H1 (cell line): ENCODE measurements at regions not wholly inside any gene's neighbourhood (a gene's known extent, or its start where the extent isn't known, plus 50 kb on each side); places are given as distances from the start of the nearest gene placed in this dataset.

ENCODE experiments used
- CTCF ChIA-PET: fragments of 300-600 bp; sonication (Branson Sonifier 250); formaldehyde crosslinking; loops from one replicate; lab custom pipeline; 2021; ENCODE audit not compliant: partially characterized antibody; lab: Charles Lee
- POLR2A ChIA-PET: fragments of 300-600 bp; sonication (Branson Sonifier 250); formaldehyde crosslinking; loops from one replicate; lab custom pipeline; 2021; ENCODE audit warnings: inconsistent platforms; ENCODE audit not compliant: partially characterized antibody; lab: Charles Lee
- DNase-seq, 2 experiments: peaks; one replicate each; pipeline versions ENCODE4 v3.0.0 to v3.0.0-alpha.2; 2010 to 2022; ENCODE audit warnings: low spot score in 2 of 2, low read depth in 1 of 2, mixed read lengths in 1 of 2
- FAIRE-seq: peaks from 2 replicates; lab custom pipeline; 2011; peaks lifted over from hg19 to GRCh38; lab: Jason Lieb, UNC
- H2AFZ ChIP-seq: 2 replicates; pipeline ENCODE4 v1.8.1; 2012; ENCODE audit warnings: low read length, inconsistent platforms
- H2AK5ac ChIP-seq: 2 replicates; pipeline ENCODE4 v1.6.1; 2013; ENCODE audit warnings: low read depth, low read length
- H2BK120ac ChIP-seq: replicated peaks from 2 replicates; pipeline ENCODE3; 2013; ENCODE audit warnings: low read depth, low read length, inconsistent platforms
- H2BK12ac ChIP-seq: 2 replicates; pipeline ENCODE4 v1.6.1; 2013; ENCODE audit warnings: low read depth, low read length
- H2BK15ac ChIP-seq: 2 replicates; pipeline ENCODE4 v1.6.1; 2013; ENCODE audit warnings: low read length
- H2BK20ac ChIP-seq: 2 replicates; pipeline ENCODE4 v1.6.1; 2013; ENCODE audit warnings: low read length
- H2BK5ac ChIP-seq: 2 replicates; pipeline ENCODE4 v1.6.1; 2013; ENCODE audit warnings: low read depth, low read length
- H3K14ac ChIP-seq: 2 replicates; pipeline ENCODE4 v1.6.1; 2013; ENCODE audit warnings: inconsistent platforms; ENCODE audit not compliant: insufficient read length
- H3K18ac ChIP-seq: 2 replicates; pipeline ENCODE4 v1.6.1; 2013; ENCODE audit warnings: low read length; ENCODE audit errors: extremely low read depth
- H3K23ac ChIP-seq: 2 replicates; pipeline ENCODE4 v1.6.1; 2013; ENCODE audit warnings: inconsistent platforms; ENCODE audit not compliant: insufficient read length
- H3K23me2 ChIP-seq: 2 replicates; pipeline ENCODE4 v1.6.1; 2013; ENCODE audit warnings: low read depth, low read length
- H3K27ac ChIP-seq: 2 replicates; pipeline ENCODE4 v1.6.1; 2011; ENCODE audit warnings: low read depth, low read length, inconsistent platforms
- H3K27me3 ChIP-seq, 4 experiments: replicated peaks in 1 of 4; 1 replicate in 1 of 4; 2 replicates in 3 of 4; pipeline versions ENCODE4 v1.6.1 to v1.8.1; 2011 to 2013; ENCODE audit warnings: low read length in 3 of 4, mild to moderate bottlenecking in 3 of 4, inconsistent platforms in 2 of 4, mixed read lengths in 2 of 4, moderate library complexity in 1 of 4; ENCODE audit not compliant: control insufficient read depth in 3 of 4, insufficient read depth in 3 of 4; ENCODE audit errors: extremely low read depth in 1 of 4
- H3K36me3 ChIP-seq, 4 experiments: 2 replicates each; pipeline versions ENCODE4 v1.6.1 to v1.8.1; 2011 to 2013; ENCODE audit warnings: mild to moderate bottlenecking in 4 of 4, low read length in 3 of 4, moderate library complexity in 2 of 4, control low read depth in 1 of 4, inconsistent platforms in 1 of 4; ENCODE audit not compliant: insufficient read depth in 4 of 4, control insufficient read depth in 2 of 4
- H3K4ac ChIP-seq: replicated peaks from 2 replicates; pipeline ENCODE3; 2013; ENCODE audit warnings: low read length, low read depth, mixed read lengths, inconsistent platforms; ENCODE audit not compliant: insufficient read length
- H3K4me1 ChIP-seq, 4 experiments: replicated peaks in 1 of 4; 1 replicate in 1 of 4; 2 replicates in 3 of 4; pipeline versions ENCODE4 v1.6.1 to v1.8.1; 2011 to 2013; ENCODE audit warnings: low read length in 3 of 4, inconsistent platforms in 2 of 4, mixed read lengths in 1 of 4; ENCODE audit not compliant: insufficient read depth in 4 of 4, control insufficient read depth in 3 of 4
- H3K4me2 ChIP-seq, 2 experiments: 2 replicates each; pipeline versions ENCODE4 v1.6.1 to v1.8.1; 2011 to 2013; ENCODE audit warnings: low read depth in 2 of 2, low read length in 2 of 2, control low read depth in 1 of 2, inconsistent platforms in 1 of 2, mild to moderate bottlenecking in 1 of 2; ENCODE audit not compliant: insufficient read depth in 1 of 2
- H3K4me3 ChIP-seq, 4 experiments: fragments of 200-600, 300-600 bp in 1 of 4; sonication (generic), shearing (Covaris generic), sonication (Bioruptor Twin) in 1 of 4; 2 replicates each; pipeline versions ENCODE4 v1.5.1 to v1.8.1; 2011 to 2016; ENCODE audit warnings: low read length in 4 of 4, low read depth in 3 of 4, control low read depth in 2 of 4, inconsistent platforms in 2 of 4, mild to moderate bottlenecking in 2 of 4, mixed read lengths in 1 of 4, moderate library complexity in 1 of 4; ENCODE audit not compliant: insufficient read depth in 2 of 4; ENCODE audit errors: extremely low read depth in 1 of 4
- H3K56ac ChIP-seq: replicated peaks from 2 replicates; pipeline ENCODE3; 2013; ENCODE audit warnings: low read depth, mild to moderate bottlenecking, mixed read lengths, low read length, inconsistent platforms; ENCODE audit not compliant: insufficient read length
- H3K79me1 ChIP-seq: 2 replicates; pipeline ENCODE4 v1.6.1; 2013; ENCODE audit warnings: low read depth, low read length, control low read depth
- H3K79me2 ChIP-seq, 2 experiments: 2 replicates each; pipeline versions ENCODE4 v1.6.1 to v1.8.1; 2012 to 2013; ENCODE audit warnings: low read length in 2 of 2, mild to moderate bottlenecking in 2 of 2, inconsistent platforms in 1 of 2; ENCODE audit not compliant: insufficient read depth in 2 of 2, control insufficient read depth in 1 of 2
- H3K9ac ChIP-seq, 4 experiments: replicated peaks in 1 of 4; 1 replicate in 1 of 4; 2 replicates in 3 of 4; pipeline versions ENCODE4 v1.6.1 to v1.8.1; 2011 to 2013; ENCODE audit warnings: low read depth in 3 of 4, low read length in 3 of 4, control low read depth in 2 of 4, mild to moderate bottlenecking in 2 of 4, moderate library complexity in 2 of 4, inconsistent platforms in 1 of 4; ENCODE audit errors: extremely low read depth in 1 of 4
- H3K9me3 ChIP-seq, 2 experiments: 2 replicates each; pipeline versions ENCODE4 v1.6.1 to v1.8.1; 2012 to 2013; ENCODE audit warnings: mild to moderate bottlenecking in 2 of 2, moderate library complexity in 2 of 2, control low read depth in 1 of 2, inconsistent platforms in 1 of 2, low read depth in 1 of 2, low read length in 1 of 2, mixed read lengths in 1 of 2; ENCODE audit not compliant: insufficient read depth in 2 of 2
- H4K20me1 ChIP-seq, 2 experiments: replicated peaks in 1 of 2; 2 replicates each; pipeline versions ENCODE3 to v1.8.1; 2011 to 2013; ENCODE audit warnings: inconsistent platforms in 2 of 2, low read length in 2 of 2, mild to moderate bottlenecking in 1 of 2; ENCODE audit not compliant: insufficient read depth in 2 of 2, control insufficient read depth in 1 of 2
- H4K5ac ChIP-seq: 2 replicates; pipeline ENCODE4 v1.6.1; 2013; ENCODE audit warnings: low read length, low read depth, mixed read lengths, inconsistent platforms; ENCODE audit not compliant: insufficient read length
- H4K8ac ChIP-seq: 2 replicates; pipeline ENCODE4 v1.8.0; 2013; ENCODE audit warnings: mild to moderate bottlenecking, moderate library complexity, low read length, inconsistent platforms; ENCODE audit not compliant: insufficient read depth; ENCODE audit errors: extremely low read depth
- H4K91ac ChIP-seq: replicated peaks from 2 replicates; pipeline ENCODE3; 2013; ENCODE audit warnings: low read length, mixed read lengths, inconsistent platforms; ENCODE audit not compliant: insufficient read length
- BCL11A ChIP-seq, 2 experiments: IDR thresholded peaks; one replicate each; pipeline ENCODE4 v1.6.1; 2011; ENCODE audit warnings: low read depth in 2 of 2, low read length in 2 of 2, mild to moderate bottlenecking in 2 of 2
- BRCA1 ChIP-seq: IDR thresholded peaks from 2 replicates; pipeline ENCODE4 v1.6.1; 2012; ENCODE audit warnings: low read depth, low read length, improper control_type of control experiment
- CEBPB ChIP-seq: IDR thresholded peaks from 2 replicates; pipeline ENCODE4 v1.6.1; 2012; ENCODE audit warnings: low read depth, low read length
- KDM1A ChIP-seq: fragments of 200-600, 300-600 bp; sonication (generic); IDR thresholded peaks from 2 replicates; pipeline ENCODE4 v1.7.1; 2016; ENCODE audit warnings: mild to moderate bottlenecking, low read length, borderline replicate concordance
- SIRT6 ChIP-seq: IDR thresholded peaks from one replicate; pipeline ENCODE4 v1.7.1; 2012; ENCODE audit warnings: low read length, inconsistent platforms
- WGBS, 2 experiments: shearing (Covaris generic) in 1 of 2; methylation state at CpG; one replicate each; pipeline versions ENCODE4 v1.1.6 to v1.1.7; 2013 to 2015; ENCODE audit warnings: low lambda C conversion rate in 2 of 2, mixed read lengths in 2 of 2, inconsistent platforms in 1 of 2, low coverage in 1 of 2, missing lambda C conversion rate in 1 of 2; ENCODE audit not compliant: insufficient replicate concordance in 2 of 2, insufficient coverage in 1 of 2, insufficient read length in 1 of 2; ENCODE audit errors: extremely low coverage in 1 of 2, missing lambda C conversion rate in 1 of 2; 5-methylcytosine and 5-hydroxymethylcytosine counted together

DNA sequence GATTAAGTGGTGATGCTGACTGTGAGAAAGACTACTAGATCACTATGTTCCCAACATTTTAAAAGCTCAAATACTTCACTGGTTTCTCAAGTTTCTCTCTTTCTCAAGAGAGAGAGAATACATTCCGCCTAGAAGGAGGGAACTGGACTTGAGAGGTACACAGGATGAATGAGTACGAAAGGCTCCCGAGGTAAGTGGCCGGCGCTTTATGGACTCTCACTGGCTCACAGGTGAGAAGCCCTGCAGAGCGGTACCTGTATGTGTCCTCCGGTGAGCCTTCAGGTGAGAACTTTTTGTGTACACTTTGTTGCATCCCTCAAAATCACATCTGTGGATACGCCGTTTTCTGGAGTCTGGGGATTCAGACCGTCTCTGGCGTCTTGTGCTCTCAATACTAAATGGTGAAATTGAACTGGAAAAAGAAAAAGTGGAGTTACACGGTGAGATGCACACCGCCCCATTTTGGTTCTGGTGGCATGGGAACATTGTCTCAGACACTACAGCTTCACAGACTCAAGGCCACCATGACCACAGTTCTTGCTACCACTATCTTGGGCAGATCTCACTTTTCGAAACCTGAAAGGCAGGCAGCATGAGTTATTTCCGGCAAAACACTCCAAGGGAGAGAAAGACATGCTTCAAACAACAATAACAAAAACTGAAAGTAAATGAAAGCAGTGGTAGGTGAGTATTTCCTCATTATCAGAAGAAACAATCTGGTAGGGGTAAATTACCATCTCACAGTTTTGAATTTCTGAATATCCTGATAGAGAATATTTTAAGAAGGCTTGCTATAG is 418.9 kb downstream of the KLF12 start:
- H3K56ac ChIP-seq, result no peak overlapping the region
- no peaks in the 10 kb centered on the region for H3K79me1 ChIP-seq
- no peak overlapping the region for H3K14ac ChIP-seq
- H3K4me3 ChIP-seq, result no peak overlapping the region
- H2BK15ac ChIP-seq, result no peak overlapping the region
- H3K36me3 ChIP-seq, result no peaks in the 10 kb centered on the region
- POLR2A ChIA-PET, result interaction anchor here (0.7 kb wide), 1 partner anchor 761 kb away, joined by 3 read pairs; no protein-coding TSS in a partner anchor
- H3K4me1 ChIP-seq, result peaks cover 0 to 6% (median 4%) of the 10 kb centered on the region in 4 experiments; a peak in 3 of 7 replicates
- no peaks in the 10 kb centered on the region for H3K23me2 ChIP-seq
- no peaks in the 10 kb centered on the region for H3K79me2 ChIP-seq
- no peak overlapping the region for H4K5ac ChIP-seq
- no peak overlapping the region for H3K23ac ChIP-seq
- no peak overlapping the region for H3K4ac ChIP-seq
- 86% methylated on average over 15 of the region's 15 CpGs; no CpG with 5 or more reads in 1 of the 2 experiments for WGBS, 2 experiments
- H2BK20ac ChIP-seq, result no peak overlapping the region
- H4K8ac ChIP-seq, result no peak overlapping the region
- no peaks in the 10 kb centered on the region for H3K9me3 ChIP-seq
- no peak overlapping the region for H3K9ac ChIP-seq
- H2AK5ac ChIP-seq, result no peak overlapping the region
- FAIRE-seq, result no peak
- H4K91ac ChIP-seq, result no peak overlapping the region
- H3K27ac ChIP-seq, result no peak overlapping the region
- no peak overlapping the region for H2BK12ac ChIP-seq
- no peak overlapping the region for H2BK120ac ChIP-seq
- no peak for DNase-seq
- H3K27me3 ChIP-seq, result no peaks in the 10 kb centered on the region; a peak in 1 of 7 replicates
- no peak overlapping the region for H2BK5ac ChIP-seq
- H4K20me1 ChIP-seq, result no peaks in the 10 kb centered on the region
- H3K4me2 ChIP-seq, result no peak overlapping the region
- TF ChIP-seq BCL11A (IDR thresholded peaks at IDR 0.05; ENCODE audit: low read depth in 2 of 2, low read length in 2 of 2) (no peak), CEBPB (no peak), SIRT6 (no peak), BRCA1 (no peak), KDM1A (no peak)
- no peak overlapping the region for H2AFZ ChIP-seq
- CTCF ChIA-PET, result interaction anchor here (0.6 to 1.0 kb wide), 2 partner anchors 53 to 1312 kb away, joined by 3 read pairs; no protein-coding TSS in a partner anchor
- H3K18ac ChIP-seq, result no peak overlapping the region
